Colonic mucosa (tissue), 4 donors: ENCODE measurements at regions not wholly inside any gene's neighbourhood (a gene's known extent, or its start where the extent isn't known, plus 50 kb on each side); places are given as distances from the start of the nearest gene placed in this dataset.

Experiments
- DNase-seq: peaks from one replicate; pipeline ENCODE4 v3.0.0-alpha.2; 2020
- H3K27ac ChIP-seq: fragments of 200-600 bp; one replicate; pipeline ENCODE4 v1.8.0; 2021
- H3K27me3 ChIP-seq: fragments of 200-600 bp; one replicate; pipeline ENCODE4 v1.8.0; 2021
- H3K36me3 ChIP-seq: fragments of 200-600 bp; one replicate; pipeline ENCODE4 v1.8.0; 2021
- H3K4me1 ChIP-seq: fragments of 200-600 bp; one replicate; pipeline ENCODE4 v1.8.0; 2021; ENCODE audit warnings: mild to moderate bottlenecking
- H3K4me3 ChIP-seq: fragments of 200-600 bp; one replicate; pipeline ENCODE4 v1.8.0; 2021
- H3K9ac ChIP-seq, 2 donors: one replicate each; pipeline ENCODE4 v1.7.0; 2013; ENCODE audit warnings: control low read depth in 2 of 2, low read depth in 2 of 2, low read length in 2 of 2
- H3K9me3 ChIP-seq: fragments of 200-600 bp; one replicate; pipeline ENCODE4 v1.8.0; 2021
- CTCF ChIP-seq: fragments of 200-600 bp; IDR thresholded peaks from one replicate; pipeline ENCODE4 v1.8.0; 2022; ENCODE audit warnings: antibody characterized with exemption, mild to moderate bottlenecking
- intact Hi-C: fragments of 100-400 bp; cut with DNase I; formaldehyde crosslinking; loops from one replicate; pipeline ENCODE4 v1.14.1; 2022
- donor health status: healthy.
- donor health status: DM: no; HTN: no; CAD: no.
- donor health status: DM: no; HTN: no; CAD: no.

- H3K9ac ChIP-seq: no peak overlapping the region
- intact Hi-C loops: no loop called here
Observed at GRCh38 chr5:58260243-58260642, 199.6 kb downstream of the PLK2 start.

GRCh38 chr5:58259685-58260152 is 200.2 kb downstream of the PLK2 start:
- Histone ChIP-seq H3K4me1 (no peaks in the 10 kb centered on the region), H3K36me3 (no peaks in the 10 kb centered on the region), H3K9ac (no peak overlapping the region), H3K9me3 (no peaks in the 10 kb centered on the region), H3K27ac (no peak overlapping the region), H3K4me3 (no peak overlapping the region), H3K27me3 (no peaks in the 10 kb centered on the region)
- intact Hi-C loops: no loop called here
- DNase-seq: no peak
- TF ChIP-seq CTCF: no peak

More at GRCh38 chr5:58260243-58260642, 199.6 kb downstream of the PLK2 start:
- no peak for TF ChIP-seq CTCF
- no peak overlapping the region for H3K27ac ChIP-seq
- H3K4me1 ChIP-seq: no peaks in the 10 kb centered on the region
- no peaks in the 10 kb centered on the region for H3K27me3 ChIP-seq
- no peak overlapping the region for H3K4me3 ChIP-seq
- DNase-seq: no peak
- H3K36me3 ChIP-seq: no peaks in the 10 kb centered on the region
- H3K9me3 ChIP-seq: no peaks in the 10 kb centered on the region

GRCh38 chr5:58258984-58259684 is 200.8 kb downstream of the PLK2 start:
- intact Hi-C loops: no loop called here
- Histone ChIP-seq H3K27ac (no peak overlapping the region), H3K4me1 (no peaks in the 10 kb centered on the region), H3K4me3 (no peak overlapping the region), H3K9me3 (no peaks in the 10 kb centered on the region), H3K27me3 (no peaks in the 10 kb centered on the region), H3K9ac (no peak overlapping the region), H3K36me3 (no peaks in the 10 kb centered on the region)
- DNase-seq: no peak
- TF ChIP-seq CTCF: no peak

GRCh38 chr5:58255970-58256369 is 203.9 kb downstream of the PLK2 start:
- no peaks in the 10 kb centered on the region for H3K4me1 ChIP-seq
- no peak for DNase-seq
- intact Hi-C loops: no loop called here
- no peak overlapping the region for H3K27ac ChIP-seq
- H3K9ac ChIP-seq: no peak overlapping the region
- H3K4me3 ChIP-seq: no peak overlapping the region
- TF ChIP-seq CTCF: no peak
- H3K27me3 ChIP-seq: no peaks in the 10 kb centered on the region
- H3K36me3 ChIP-seq: no peaks in the 10 kb centered on the region
- H3K9me3 ChIP-seq: no peaks in the 10 kb centered on the region

GRCh38 chr5:58255386-58255785 is 204.5 kb downstream of the PLK2 start:
- H3K9me3 ChIP-seq: no peaks in the 10 kb centered on the region
- no peak overlapping the region for H3K4me3 ChIP-seq
- H3K36me3 ChIP-seq: no peaks in the 10 kb centered on the region
- H3K27ac ChIP-seq: no peak overlapping the region
- H3K4me1 ChIP-seq: no peaks in the 10 kb centered on the region
- intact Hi-C loops: no loop called here
- TF ChIP-seq CTCF: no peak
- H3K9ac ChIP-seq: no peak overlapping the region
- H3K27me3 ChIP-seq: no peaks in the 10 kb centered on the region
- no peak for DNase-seq
